ENCODE measurements at regions not wholly inside any gene's neighbourhood (a gene's known extent, or its start where the extent isn't known, plus 50 kb on each side); places are given as distances from the start of the nearest gene placed in this dataset.
"Not testable (repeated sequence)": the region's sequence is repeated elsewhere in the genome, so short reads cannot be mapped to it uniquely, and the experiment has no call there.

DNA sequence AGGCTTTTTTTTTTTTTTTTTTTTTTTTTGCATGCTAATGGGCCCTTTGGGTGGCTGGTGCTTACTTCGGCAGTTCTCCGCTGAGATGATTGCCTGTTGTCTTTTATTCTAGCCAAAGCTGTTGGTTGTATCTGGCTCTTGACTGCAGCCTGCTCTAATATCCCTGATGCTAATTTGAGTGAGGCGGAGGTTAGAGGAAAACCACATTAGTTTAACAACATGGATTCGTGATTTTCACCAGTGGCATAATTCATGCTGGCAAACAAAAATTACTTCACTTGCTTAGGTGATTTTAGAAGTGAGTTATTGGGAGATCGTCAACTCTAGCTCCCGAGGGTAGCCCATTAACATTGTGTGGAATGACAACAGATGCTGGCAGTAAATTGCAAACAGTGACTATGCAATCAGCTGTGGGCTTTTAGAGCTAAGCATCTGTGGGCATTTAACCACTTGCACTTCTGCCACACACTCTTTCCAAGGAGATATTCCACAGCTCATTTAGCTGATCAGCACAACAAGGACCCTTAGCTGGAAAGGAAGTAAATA is 97.6 kb upstream of the ZDHHC17 start:
- no peak for DNase-seq

GRCh38 chr12:76669981-76670380 is 93.9 kb upstream of the ZDHHC17 start:
- no peak for DNase-seq

DNA sequence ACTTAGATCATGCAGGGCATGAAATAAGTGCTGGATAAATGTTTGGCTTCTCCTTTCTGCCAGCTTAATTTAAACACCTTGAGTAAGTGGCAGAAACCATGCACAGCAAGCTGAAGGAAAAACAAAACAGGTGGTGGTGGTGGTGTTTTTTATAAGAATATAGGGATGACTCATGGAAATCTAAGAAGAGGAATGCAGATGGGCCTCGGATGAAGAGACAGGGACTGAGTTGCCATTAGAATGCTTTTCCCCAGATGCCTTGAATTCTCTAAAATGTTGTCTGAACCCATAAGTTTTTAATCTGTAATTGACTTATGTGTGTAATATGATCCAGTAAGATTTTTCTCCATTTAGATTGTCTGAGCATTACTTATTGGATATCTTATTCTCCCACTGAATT is 93.1 kb upstream of the ZDHHC17 start:
- no peak for DNase-seq

GRCh38 chr12:76674669-76675315 is 89.1 kb upstream of the ZDHHC17 start:
- DNase-seq: no peak

GRCh38 chr12:76676261-76676660 is 87.7 kb upstream of the ZDHHC17 start:
- DNase-seq: not testable (repeated sequence)

DNA sequence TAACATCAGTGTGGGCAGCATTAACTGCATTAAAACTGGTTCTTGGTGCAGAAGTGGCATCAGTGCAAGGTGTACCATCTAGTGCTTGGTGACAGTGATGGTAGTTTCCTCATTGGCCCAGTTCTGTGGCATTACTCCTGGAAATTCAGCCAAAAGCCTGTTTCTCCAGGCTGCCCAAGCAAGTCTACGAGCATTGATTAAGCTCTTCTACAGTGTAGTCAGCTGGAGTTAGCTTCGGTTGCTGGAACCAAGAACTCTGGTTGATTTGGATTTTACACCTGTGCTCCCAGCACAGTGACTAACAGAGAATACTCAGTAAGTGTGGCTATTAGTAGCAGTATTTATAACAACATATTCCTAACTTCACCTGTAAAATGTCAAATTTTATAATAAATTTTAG is 84.9 kb upstream of the ZDHHC17 start:
- no peak for DNase-seq

GRCh38 chr12:76679778-76680177 is 84.1 kb upstream of the ZDHHC17 start:
- DNase-seq: no peak

- no peak for DNase-seq
Measured at GRCh38 chr12:76680940-76681339, 83.0 kb upstream of the ZDHHC17 start.

- no peak for DNase-seq
Measured at GRCh38 chr12:76685246-76685678, 78.7 kb upstream of the ZDHHC17 start.

DNA sequence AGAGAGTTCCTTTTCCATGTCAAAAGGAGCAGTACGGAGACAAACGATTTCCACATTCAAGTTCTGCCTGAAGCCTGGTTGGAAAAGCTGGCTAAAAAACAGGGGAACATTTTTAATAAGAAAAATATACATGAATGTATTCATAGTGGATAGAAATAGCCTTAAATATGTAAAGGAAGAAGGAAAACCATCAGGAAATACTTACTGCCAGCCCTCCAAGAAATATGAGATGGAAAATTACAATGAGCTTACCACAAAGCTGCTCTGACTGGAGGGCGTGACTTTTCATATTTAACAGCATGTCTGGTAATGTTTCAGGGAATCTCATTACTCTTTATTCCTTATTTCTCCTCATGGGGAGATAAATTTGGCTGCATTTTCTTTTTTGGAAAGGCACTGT is 75.9 kb upstream of the ZDHHC17 start:
- DNase-seq: no peak

- no peak for DNase-seq
Measured at GRCh38 chr12:76688631-76689030, 75.3 kb upstream of the ZDHHC17 start.

GRCh38 chr12:76690921-76691700 is 72.8 kb upstream of the ZDHHC17 start:
- no peak for DNase-seq

DNA sequence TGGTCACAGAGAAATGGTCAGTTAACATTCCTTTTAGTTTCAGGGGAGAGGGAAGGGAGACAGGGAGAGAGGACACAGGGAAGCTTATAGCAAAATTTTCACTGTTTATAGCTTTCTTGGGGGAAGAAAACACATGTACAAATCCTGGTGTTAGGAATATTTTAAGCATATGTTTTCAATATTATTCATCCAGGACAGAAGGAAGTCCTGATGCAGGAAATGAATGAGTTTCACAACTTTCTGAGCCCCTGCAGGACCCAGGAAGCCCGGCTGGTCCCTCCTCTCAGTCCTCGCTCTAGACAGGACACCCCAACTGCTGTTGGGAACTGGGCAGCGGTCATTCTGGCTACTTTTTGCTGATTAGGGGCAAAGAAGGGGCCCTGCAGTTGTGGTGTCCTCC is 71.1 kb upstream of the ZDHHC17 start:
- DNase-seq: no peak

- no peak for DNase-seq
Measured at GRCh38 chr12:76694369-76694768, 69.5 kb upstream of the ZDHHC17 start.

GRCh38 chr12:76696186-76696585 is 67.7 kb upstream of the ZDHHC17 start:
- no peak for DNase-seq

- no peak for DNase-seq
Measured at GRCh38 chr12:76697849-76698248, 66.1 kb upstream of the ZDHHC17 start.

GRCh38 chr12:76698316-76698715 is 65.6 kb upstream of the ZDHHC17 start:
- no peak for DNase-seq

DNA sequence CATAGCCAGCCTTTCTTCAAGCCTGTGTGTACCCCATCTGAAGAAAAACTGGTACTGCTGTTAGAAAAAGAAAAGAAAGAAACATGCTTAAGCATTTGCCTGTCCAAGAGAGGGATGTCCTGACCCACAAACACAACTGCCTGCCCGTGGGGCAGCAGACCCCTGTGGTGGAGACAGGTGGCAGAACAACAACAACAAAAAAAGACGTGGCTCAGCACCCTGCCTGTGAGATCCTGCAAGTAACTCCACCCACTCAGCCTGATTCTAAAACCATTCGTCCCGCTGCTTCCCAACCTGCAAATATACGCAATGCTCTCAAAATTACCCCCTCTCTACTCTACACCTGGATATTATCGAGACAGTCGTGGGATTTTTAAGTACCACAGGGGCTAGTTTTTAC is 64.9 kb upstream of the ZDHHC17 start:
- no peak for DNase-seq

DNA sequence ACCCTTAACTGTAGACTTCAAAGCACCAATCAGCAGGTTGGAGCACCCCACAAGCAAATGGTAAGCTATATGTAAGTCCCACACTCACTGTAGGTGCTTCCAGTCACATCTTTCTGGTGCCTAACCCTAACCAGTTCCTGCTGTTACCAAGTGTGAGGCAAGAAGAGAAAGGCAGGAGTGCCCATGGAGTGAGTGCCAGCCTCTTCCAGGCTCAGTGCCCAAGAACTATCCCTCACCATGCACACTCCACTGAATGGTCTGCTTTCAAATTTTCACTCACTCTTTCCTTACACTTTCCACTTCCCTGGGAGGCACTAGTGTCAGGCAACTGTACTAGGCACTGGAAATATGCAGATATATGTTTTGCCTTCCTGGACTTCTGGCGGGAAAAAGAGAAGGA is 62.2 kb upstream of the ZDHHC17 start:
- DNase-seq: no peak

DNA sequence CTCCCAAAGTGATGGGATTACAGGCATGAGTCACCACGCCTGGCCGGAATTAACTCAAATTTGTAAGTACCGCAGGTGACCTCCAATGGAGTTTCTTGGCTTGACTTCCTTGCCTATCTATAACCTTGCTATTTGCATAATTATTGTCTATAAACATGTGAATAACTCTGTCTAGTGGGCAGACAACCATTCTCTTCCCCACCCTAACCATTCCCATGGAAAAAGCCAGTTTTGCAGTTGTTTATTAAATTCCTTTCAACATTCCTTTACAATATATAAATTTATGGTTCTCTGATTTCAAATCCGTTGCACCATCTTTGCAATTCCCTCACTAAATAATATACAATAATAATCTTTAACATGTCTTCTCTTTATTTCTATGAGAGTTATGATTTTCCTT is 61.0 kb upstream of the ZDHHC17 start:
- no peak for DNase-seq

DNA sequence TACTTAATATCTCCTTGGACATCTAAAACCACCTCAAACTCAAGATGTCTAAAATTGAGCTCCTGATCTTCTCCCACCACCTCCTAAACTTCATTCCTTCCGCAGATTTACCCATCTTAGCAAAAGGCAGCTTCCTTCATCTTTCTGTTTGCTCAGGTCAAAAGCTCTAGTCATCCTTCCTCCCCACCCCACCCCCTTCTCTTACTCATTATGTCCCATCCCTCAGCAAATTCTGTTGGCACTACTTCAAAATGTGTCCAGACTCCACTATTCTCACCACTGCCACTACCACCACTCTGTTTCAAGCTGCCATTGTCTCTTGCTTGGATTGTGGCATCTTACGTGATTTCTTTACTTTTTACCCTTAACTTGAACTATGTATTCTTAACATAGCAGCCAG is 59.2 kb upstream of the ZDHHC17 start:
- DNase-seq: no peak

DNA sequence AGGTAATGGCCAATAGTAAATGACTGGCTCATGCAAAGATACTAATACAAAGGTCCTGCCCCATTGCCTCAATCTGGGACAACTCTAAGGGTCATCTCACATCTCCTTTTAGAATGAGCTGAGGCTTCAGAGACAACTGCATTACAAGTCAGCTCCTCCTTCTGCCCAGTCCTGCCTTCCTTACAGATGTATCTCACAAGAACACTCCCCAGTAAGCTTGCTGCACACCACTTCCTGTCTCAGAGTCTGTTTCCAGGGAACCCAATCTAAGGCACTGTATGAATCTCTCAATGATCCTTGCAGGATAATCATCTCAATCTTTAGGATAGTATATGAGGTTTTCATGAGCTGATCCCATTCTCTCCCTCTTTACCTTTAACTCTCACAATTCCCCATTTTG is 57.8 kb upstream of the ZDHHC17 start:
- DNase-seq: no peak

DNA sequence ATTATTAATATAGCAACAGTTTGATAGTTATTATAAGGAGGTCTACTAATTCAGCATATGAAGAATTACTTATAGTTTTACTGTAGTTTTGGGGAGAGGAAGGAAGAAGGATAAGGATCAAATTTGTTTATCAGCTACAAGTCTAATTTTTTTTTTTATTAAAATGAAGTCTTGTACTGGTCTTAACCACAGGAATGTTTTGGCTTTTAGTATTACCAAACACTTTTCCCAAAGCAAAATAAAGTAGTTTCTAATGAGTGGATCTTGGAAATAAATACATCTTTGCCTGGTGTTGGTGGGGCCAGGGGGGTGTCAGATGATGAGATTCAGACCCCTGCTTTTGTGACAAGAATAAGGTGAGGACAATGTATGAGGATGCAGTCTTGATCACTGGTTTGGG is 57.2 kb upstream of the ZDHHC17 start:
- DNase-seq: no peak

- no peak for DNase-seq
Measured at GRCh38 chr12:76707772-76708171, 56.1 kb upstream of the ZDHHC17 start.

DNA sequence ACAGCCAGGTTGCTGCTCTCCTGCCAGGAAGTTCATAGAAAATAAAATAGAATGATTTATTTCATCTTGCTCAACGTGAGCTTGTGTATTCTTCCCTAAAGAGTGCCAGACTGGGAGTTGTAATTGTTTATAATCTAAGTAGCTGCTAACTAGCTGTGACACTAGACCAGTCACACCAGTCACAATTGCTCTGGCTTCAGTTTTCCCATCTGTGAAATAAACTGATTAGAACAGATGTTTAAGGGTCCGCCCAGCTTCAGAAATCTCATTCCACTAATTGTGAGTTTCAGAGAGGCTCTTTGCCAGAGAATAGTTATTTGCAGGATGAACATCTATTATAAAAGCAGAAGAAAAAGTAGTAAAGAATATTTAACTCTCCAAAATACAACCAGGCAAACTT is 55.6 kb upstream of the ZDHHC17 start:
- DNase-seq: no peak

Data from activated CD8-positive, alpha-beta memory T cell treated with anti-CD3 and anti-CD28 coated beads for 24 hours (primary cell).